Activated CD4-positive, alpha-beta T cell treated with anti-CD3 and anti-CD28 coated beads, Interleukin-2, amount 10 ng/mL, durations not matched to agents 7 days and 5 days (primary cell): ENCODE measurements at regions not wholly inside any gene's neighbourhood (a gene's known extent, or its start where the extent isn't known, plus 50 kb on each side); places are given as distances from the start of the nearest gene placed in this dataset.

ENCODE experiments used
- CTCF ChIA-PET: fragments of 350-600 bp; sonication (Branson Sonifier 250); formaldehyde crosslinking; loops from one replicate; lab custom pipeline; 2021; ENCODE audit warnings: antibody characterized with exemption; lab: Charles Lee
- POLR2A ChIA-PET: fragments of 350-600 bp; sonication (Branson Sonifier 250); formaldehyde crosslinking; loops from one replicate; lab custom pipeline; 2021; ENCODE audit warnings: antibody characterized with exemption; lab: Charles Lee
- DNase-seq: peaks from one replicate; pipeline ENCODE4 v3.0.0-alpha.2; 2020
- H3K27ac Mint-ChIP-seq: one replicate; pipeline ENCODE4 v1.8.0; 2021; ENCODE audit warnings: mild to moderate bottlenecking, moderate library complexity, mixed read lengths
- H3K27me3 Mint-ChIP-seq: one replicate; pipeline ENCODE4 v1.8.0; 2021; ENCODE audit warnings: mixed read lengths
- H3K36me3 Mint-ChIP-seq: one replicate; pipeline ENCODE4 v1.8.0; 2021; ENCODE audit warnings: low read depth, mixed read lengths
- H3K4me1 Mint-ChIP-seq: one replicate; pipeline ENCODE4 v1.8.0; 2021; ENCODE audit warnings: mixed read lengths
- H3K4me3 Mint-ChIP-seq: one replicate; pipeline ENCODE4 v1.8.0; 2021; ENCODE audit warnings: mild to moderate bottlenecking, moderate library complexity, mixed read lengths
- H3K9me3 Mint-ChIP-seq: one replicate; pipeline ENCODE4 v1.8.0; 2021; ENCODE audit warnings: mixed read lengths

GRCh38 chr7:13151978-13152377 is 464.5 kb downstream of the ARL4A start:
- Mint-ChIP-seq H3K27me3 (no peaks in the 10 kb centered on the region), H3K36me3 (no peaks in the 10 kb centered on the region), H3K4me1 (no peaks in the 10 kb centered on the region), H3K9me3 (no peaks in the 10 kb centered on the region), H3K4me3 (no peak overlapping the region), H3K27ac (no peak overlapping the region)
- ChIA-PET CTCF (no interaction called here), POLR2A (no interaction called here)
- DNase-seq, result no peak

DNA sequence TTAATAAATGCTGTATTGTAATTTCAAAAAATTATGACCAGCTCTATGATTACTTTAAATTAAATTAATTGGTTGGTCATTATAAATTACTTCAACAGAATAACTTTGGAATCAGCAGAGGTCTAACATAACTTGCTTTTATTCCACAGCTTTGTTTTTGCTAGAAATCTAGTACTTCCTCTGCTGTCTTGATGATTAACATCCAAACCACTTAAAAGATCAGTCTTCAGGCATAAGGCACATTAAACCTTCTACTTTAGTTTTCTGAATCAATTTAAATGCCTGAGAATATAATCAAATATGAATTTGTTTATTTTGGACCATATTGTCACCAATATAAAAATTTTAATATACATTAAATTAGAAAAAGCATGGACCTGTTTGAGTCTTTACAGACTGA is 465.3 kb downstream of the ARL4A start:
- no peaks in the 10 kb centered on the region for H3K27me3 Mint-ChIP-seq
- no peak overlapping the region for H3K27ac Mint-ChIP-seq
- ChIA-PET CTCF (no interaction called here), POLR2A (no interaction called here)
- no peaks in the 10 kb centered on the region for H3K36me3 Mint-ChIP-seq
- H3K4me1 Mint-ChIP-seq, result no peaks in the 10 kb centered on the region
- no peak for DNase-seq
- H3K9me3 Mint-ChIP-seq, result no peaks in the 10 kb centered on the region
- H3K4me3 Mint-ChIP-seq, result no peak overlapping the region

DNA sequence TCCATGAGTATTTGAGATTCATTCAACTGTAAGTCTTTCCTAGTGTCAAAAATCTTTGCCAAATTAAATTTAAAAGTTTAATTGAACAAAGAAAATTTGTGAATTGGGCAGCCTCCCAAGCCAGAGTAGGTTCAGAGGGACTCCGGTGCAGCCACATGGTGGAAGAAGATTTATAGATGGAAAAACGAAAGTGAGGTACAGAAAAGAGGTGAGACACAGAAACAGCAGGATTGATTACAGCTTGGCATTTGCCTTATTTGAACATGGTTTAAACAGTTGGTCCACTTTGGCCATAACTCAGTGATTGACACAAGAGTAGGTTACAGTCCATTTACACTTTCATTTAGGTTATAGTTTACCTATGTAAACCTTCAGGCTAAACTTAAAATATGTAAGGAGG is 465.8 kb downstream of the ARL4A start:
- Mint-ChIP-seq H3K27ac (no peak overlapping the region), H3K9me3 (no peaks in the 10 kb centered on the region), H3K36me3 (no peaks in the 10 kb centered on the region), H3K4me1 (no peaks in the 10 kb centered on the region), H3K27me3 (no peaks in the 10 kb centered on the region), H3K4me3 (no peak overlapping the region)
- CTCF ChIA-PET, result no interaction called here
- POLR2A ChIA-PET, result no interaction called here
- no peak for DNase-seq

- Mint-ChIP-seq H3K4me1 (no peaks in the 10 kb centered on the region), H3K36me3 (no peaks in the 10 kb centered on the region), H3K27ac (no peak overlapping the region), H3K4me3 (no peak overlapping the region), H3K27me3 (no peaks in the 10 kb centered on the region), H3K9me3 (no peaks in the 10 kb centered on the region)
- DNase-seq, result no peak
- ChIA-PET CTCF (no interaction called here), POLR2A (no interaction called here)
Measured at GRCh38 chr7:13153742-13154141, 466.3 kb downstream of the ARL4A start.

DNA sequence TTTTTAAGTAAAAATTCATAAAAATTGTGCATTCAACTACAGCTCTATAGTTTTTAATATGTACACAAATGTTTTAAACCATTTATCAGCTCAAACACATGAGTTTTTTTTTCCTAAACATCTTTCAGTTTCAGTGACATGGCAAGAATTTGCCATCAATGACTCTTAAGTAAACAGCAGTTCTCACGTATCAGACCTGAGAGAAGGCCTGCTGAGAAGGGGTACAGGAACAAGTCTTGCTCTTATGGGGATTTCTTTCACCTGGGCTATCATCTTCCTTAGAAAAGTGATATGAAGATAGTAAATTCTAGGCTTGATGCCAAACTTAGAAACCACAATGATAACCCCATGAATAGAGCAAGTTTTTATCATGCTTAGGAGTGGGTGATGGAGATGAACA is 467.8 kb downstream of the ARL4A start:
- Mint-ChIP-seq H3K27ac (no peak overlapping the region), H3K4me3 (no peak overlapping the region), H3K9me3 (no peaks in the 10 kb centered on the region), H3K27me3 (peaks cover 5% of the 10 kb centered on the region), H3K36me3 (no peaks in the 10 kb centered on the region), H3K4me1 (no peaks in the 10 kb centered on the region)
- ChIA-PET POLR2A (no interaction called here), CTCF (no interaction called here)
- no peak for DNase-seq

GRCh38 chr7:13159003-13159402 is 471.6 kb downstream of the ARL4A start:
- Mint-ChIP-seq H3K27me3 (peaks cover 6% of the 10 kb centered on the region), H3K4me1 (no peaks in the 10 kb centered on the region), H3K4me3 (no peak overlapping the region), H3K27ac (no peak overlapping the region), H3K36me3 (no peaks in the 10 kb centered on the region), H3K9me3 (no peaks in the 10 kb centered on the region)
- no peak for DNase-seq
- ChIA-PET POLR2A (no interaction called here), CTCF (no interaction called here)

DNA sequence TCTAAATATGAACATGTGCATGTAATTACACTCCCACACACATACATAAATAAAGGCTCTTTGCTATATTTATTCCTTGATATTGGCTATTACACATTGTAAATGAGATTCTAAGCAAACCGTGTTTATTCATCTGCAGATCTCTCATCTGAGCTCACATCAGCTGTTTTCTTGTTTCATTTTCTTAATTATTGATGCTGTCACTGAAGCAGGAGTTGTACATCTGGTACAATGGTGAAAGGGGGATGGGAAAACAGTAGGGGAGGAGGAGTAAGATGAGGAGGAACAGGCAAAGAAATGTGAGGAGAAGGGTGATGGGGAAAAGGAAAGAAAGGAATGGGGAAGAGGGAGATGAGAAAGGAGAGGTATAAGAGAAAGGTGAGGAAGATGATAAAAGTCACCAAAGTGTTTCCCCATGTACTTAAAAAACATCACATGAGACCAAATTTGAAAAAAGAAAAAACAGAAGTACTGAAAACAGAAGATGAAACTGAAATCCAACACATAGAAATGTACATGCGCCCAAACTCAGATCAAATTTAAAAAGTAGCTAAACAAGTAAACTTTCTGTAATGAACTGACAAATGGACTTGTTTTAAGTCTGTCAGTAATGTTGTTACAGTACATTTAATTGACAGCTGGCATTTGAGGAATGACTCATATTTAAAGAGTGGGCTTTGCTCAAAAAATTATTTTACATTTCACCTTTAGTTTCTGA is 472.2 kb downstream of the ARL4A start:
- Mint-ChIP-seq H3K4me3 (no peak overlapping the region), H3K36me3 (no peaks in the 10 kb centered on the region), H3K27me3 (peaks cover 6% of the 10 kb centered on the region), H3K27ac (no peak overlapping the region), H3K4me1 (no peaks in the 10 kb centered on the region), H3K9me3 (no peaks in the 10 kb centered on the region)
- ChIA-PET CTCF (no interaction called here), POLR2A (no interaction called here)
- no peak for DNase-seq

- no peaks in the 10 kb centered on the region for H3K36me3 Mint-ChIP-seq
- ChIA-PET CTCF (no interaction called here), POLR2A (no interaction called here)
- DNase-seq, result no peak
- peaks cover 9% of the 10 kb centered on the region for H3K27me3 Mint-ChIP-seq
- H3K9me3 Mint-ChIP-seq, result no peaks in the 10 kb centered on the region
- H3K4me3 Mint-ChIP-seq, result no peak overlapping the region
- H3K4me1 Mint-ChIP-seq, result no peaks in the 10 kb centered on the region
- no peak overlapping the region for H3K27ac Mint-ChIP-seq
Measured at GRCh38 chr7:13161125-13161524, 473.7 kb downstream of the ARL4A start.

DNA sequence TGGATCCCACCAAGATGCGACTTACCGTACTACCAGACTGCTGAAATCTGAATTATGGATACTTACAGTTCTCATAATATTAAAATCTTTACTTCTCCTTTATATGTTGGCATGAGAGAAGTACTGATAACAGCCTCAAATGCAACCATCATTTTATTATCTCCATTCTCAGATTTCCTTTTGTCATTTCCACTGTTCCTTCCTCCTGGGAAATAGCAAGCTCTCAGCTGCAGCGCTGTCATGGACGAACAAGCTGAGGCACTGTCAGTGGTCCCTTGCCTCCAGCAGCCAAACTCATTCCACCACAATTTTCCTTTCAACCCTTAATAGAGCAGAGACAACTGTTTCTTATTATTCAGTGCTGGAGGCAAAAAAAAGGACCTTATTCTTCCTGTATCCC is 478.4 kb downstream of the ARL4A start:
- peaks cover 4% of the 10 kb centered on the region for H3K27me3 Mint-ChIP-seq
- H3K4me1 Mint-ChIP-seq, result no peaks in the 10 kb centered on the region
- DNase-seq, result no peak
- CTCF ChIA-PET, result no interaction called here
- no peak overlapping the region for H3K4me3 Mint-ChIP-seq
- H3K36me3 Mint-ChIP-seq, result no peaks in the 10 kb centered on the region
- POLR2A ChIA-PET, result no interaction called here
- H3K27ac Mint-ChIP-seq, result no peak overlapping the region
- H3K9me3 Mint-ChIP-seq, result no peaks in the 10 kb centered on the region

- Mint-ChIP-seq H3K27ac (no peak overlapping the region), H3K9me3 (no peaks in the 10 kb centered on the region), H3K4me1 (no peaks in the 10 kb centered on the region), H3K4me3 (no peak overlapping the region), H3K36me3 (no peaks in the 10 kb centered on the region), H3K27me3 (peaks cover 4% of the 10 kb centered on the region)
- ChIA-PET CTCF (no interaction called here), POLR2A (no interaction called here)
- DNase-seq, result no peak
Measured at GRCh38 chr7:13166801-13167200, 479.4 kb downstream of the ARL4A start.

DNA sequence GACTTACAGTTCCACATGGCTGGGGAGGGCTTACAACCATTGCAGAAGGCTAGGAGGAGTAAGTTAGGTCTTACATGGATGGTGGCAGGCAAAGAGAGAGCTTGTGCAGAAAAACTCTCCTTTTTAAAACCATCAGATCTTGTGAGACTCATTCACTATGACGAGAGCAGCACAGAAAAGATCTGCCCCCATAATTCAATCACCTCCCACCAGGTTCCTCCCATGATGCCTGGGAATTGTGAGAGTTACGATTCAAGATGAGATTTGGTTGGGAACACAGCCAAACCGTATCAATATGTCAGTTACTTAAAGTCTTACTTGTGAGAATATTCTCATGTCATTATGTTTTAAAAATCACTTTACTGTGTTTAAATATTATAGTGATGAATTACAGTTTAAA is 481.9 kb downstream of the ARL4A start:
- ChIA-PET CTCF (no interaction called here), POLR2A (no interaction called here)
- Mint-ChIP-seq H3K4me1 (no peaks in the 10 kb centered on the region), H3K27ac (no peak overlapping the region), H3K27me3 (peaks cover 2% of the 10 kb centered on the region), H3K4me3 (no peak overlapping the region), H3K36me3 (no peaks in the 10 kb centered on the region), H3K9me3 (no peaks in the 10 kb centered on the region)
- DNase-seq, result no peak

DNA sequence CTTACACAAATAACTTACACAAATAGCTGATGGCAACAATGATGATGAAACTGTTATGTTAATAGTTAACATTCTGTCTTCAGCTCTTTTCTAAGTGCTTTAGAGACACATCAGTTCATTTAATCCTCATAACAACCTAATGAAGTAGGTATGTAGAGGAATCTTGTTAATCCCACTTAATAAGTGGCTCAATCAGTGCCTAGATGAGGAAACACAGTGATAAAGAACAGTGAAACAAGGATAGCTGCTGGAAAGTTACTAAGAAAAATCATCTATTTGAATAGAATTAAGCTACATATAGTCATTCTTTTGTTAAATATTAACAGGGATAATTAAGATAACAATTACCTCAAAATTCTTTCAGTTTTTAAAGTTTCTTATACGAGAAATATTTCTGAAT is 487.6 kb downstream of the ARL4A start:
- ChIA-PET CTCF (no interaction called here), POLR2A (interaction anchor here (0.6 kb wide), 1 partner anchor 540 kb away, joined by 4 read pairs; no protein-coding TSS in a partner anchor)
- DNase-seq, result no peak
- no peaks in the 10 kb centered on the region for H3K9me3 Mint-ChIP-seq
- no peak overlapping the region for H3K4me3 Mint-ChIP-seq
- no peaks in the 10 kb centered on the region for H3K4me1 Mint-ChIP-seq
- H3K27ac Mint-ChIP-seq, result no peak overlapping the region
- no peaks in the 10 kb centered on the region for H3K27me3 Mint-ChIP-seq
- H3K36me3 Mint-ChIP-seq, result no peaks in the 10 kb centered on the region

DNA sequence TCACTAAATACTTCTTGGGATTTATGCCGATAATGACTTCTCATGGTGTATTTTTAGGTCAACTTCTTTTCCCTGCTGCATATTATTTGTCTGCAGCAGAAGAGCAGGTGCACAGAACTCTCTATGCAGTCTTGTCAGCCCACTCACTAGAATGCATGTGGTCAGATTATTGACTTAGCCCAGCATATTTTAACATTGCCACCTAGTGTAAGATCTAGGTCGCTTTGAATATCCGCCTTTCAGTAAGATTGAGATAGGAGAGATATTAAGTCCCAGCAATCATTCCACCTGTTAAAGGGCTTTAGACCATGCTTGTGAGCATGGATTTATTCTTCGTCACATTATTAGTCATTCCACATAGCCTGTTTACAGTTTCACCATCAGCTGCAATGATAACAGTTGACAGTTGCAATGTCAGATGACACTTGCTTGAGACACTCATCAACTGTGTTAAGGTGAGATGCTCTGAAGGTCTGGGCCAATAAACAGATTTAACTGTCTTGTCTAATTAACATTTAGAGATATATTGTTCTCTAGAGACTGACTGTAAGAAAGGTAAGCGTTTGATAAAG is 491.7 kb downstream of the ARL4A start:
- H3K36me3 Mint-ChIP-seq, result no peaks in the 10 kb centered on the region
- H3K9me3 Mint-ChIP-seq, result no peaks in the 10 kb centered on the region
- ChIA-PET CTCF (no interaction called here), POLR2A (no interaction called here)
- H3K4me3 Mint-ChIP-seq, result no peak overlapping the region
- no peak overlapping the region for H3K27ac Mint-ChIP-seq
- H3K27me3 Mint-ChIP-seq, result no peaks in the 10 kb centered on the region
- no peaks in the 10 kb centered on the region for H3K4me1 Mint-ChIP-seq
- no peak for DNase-seq
